ENCODE measurements at regions not wholly inside any gene's neighbourhood (a gene's known extent, or its start where the extent isn't known, plus 50 kb on each side); places are given as distances from the start of the nearest gene placed in this dataset.

DNA sequence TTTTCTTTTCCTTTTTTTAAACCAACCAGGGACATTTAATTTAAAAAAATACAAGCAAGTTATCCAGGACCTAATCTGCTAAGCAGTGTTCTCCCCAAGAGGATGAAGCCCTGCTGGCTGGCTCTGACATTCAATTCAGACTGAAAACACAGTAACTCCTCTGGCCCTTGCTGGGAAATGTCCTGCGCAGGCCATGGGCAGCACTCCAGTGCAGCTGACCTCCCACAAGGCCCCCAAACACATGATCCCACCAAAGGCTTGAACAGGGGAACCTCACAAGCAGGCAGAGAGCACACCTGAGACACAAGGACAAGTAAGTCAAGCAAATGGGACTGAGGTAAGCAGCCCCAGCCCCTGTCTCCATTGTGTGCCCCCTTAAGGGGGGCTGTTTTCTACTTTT, 56.9 kb upstream of the FHIP2A start:
- Histone ChIP-seq H3K27me3 (replicated peaks in 1 of 4; ENCODE audit: control insufficient read depth in 3 of 4, extremely low read depth in 1 of 4, insufficient read depth in 3 of 4, low read length in 3 of 4) (peaks cover 0 to 6% (median 4%) of the 10 kb centered on the region in 4 experiments; a peak in 4 of 7 replicates), H3K23ac (ENCODE audit: insufficient read length) (no peak overlapping the region), H3K4me3 (ENCODE audit: extremely low read depth in 1 of 4, insufficient read depth in 2 of 4, low read depth in 3 of 4, low read length in 4 of 4) (no peak overlapping the region), H2BK12ac (ENCODE audit: low read depth, low read length) (no peak overlapping the region), H3K4me2 (ENCODE audit: insufficient read depth in 1 of 2, low read depth in 2 of 2, low read length in 2 of 2) (no peak overlapping the region), H3K14ac (ENCODE audit: insufficient read length) (no peak overlapping the region), H4K91ac (replicated peaks; ENCODE audit: insufficient read length, low read length) (no peak overlapping the region), H3K56ac (replicated peaks; ENCODE audit: insufficient read length, low read depth, low read length) (no peak overlapping the region), H2AFZ (ENCODE audit: low read length) (0 out of 2 replicates have a peak overlapping the region, but pooled peaks have one; percentile 23), H3K9ac (replicated peaks in 1 of 4; ENCODE audit: extremely low read depth in 1 of 4, low read depth in 3 of 4, low read length in 3 of 4) (no peak overlapping the region), H2BK20ac (ENCODE audit: low read length) (no peak overlapping the region), H3K4me1 (replicated peaks in 1 of 4; ENCODE audit: control insufficient read depth in 3 of 4, insufficient read depth in 4 of 4, low read length in 3 of 4) (peaks cover 0 to 2% (median under 1%) of the 10 kb centered on the region in 4 experiments; a peak in 2 of 7 replicates), H3K79me2 (ENCODE audit: control insufficient read depth in 1 of 2, insufficient read depth in 2 of 2, low read length in 2 of 2) (no peaks in the 10 kb centered on the region), H3K36me3 (ENCODE audit: control insufficient read depth in 2 of 4, insufficient read depth in 4 of 4, low read length in 3 of 4) (no peaks in the 10 kb centered on the region), H3K9me3 (ENCODE audit: insufficient read depth in 2 of 2, low read depth in 1 of 2, low read length in 1 of 2) (no peaks in the 10 kb centered on the region), H2BK5ac (ENCODE audit: low read depth, low read length) (no peak overlapping the region), H3K23me2 (ENCODE audit: low read depth, low read length) (peaks cover 10% of the 10 kb centered on the region; the same call in 1 of the 2 replicates), H4K20me1 (replicated peaks in 1 of 2; ENCODE audit: control insufficient read depth in 1 of 2, insufficient read depth in 2 of 2, low read length in 2 of 2) (no peaks in the 10 kb centered on the region), H2AK5ac (ENCODE audit: low read depth, low read length) (no peak overlapping the region), H3K18ac (ENCODE audit: extremely low read depth, low read length) (no peak overlapping the region), H3K4ac (replicated peaks; ENCODE audit: insufficient read length, low read depth, low read length) (no peak overlapping the region), H4K5ac (ENCODE audit: insufficient read length, low read depth, low read length) (no peak overlapping the region), H2BK15ac (ENCODE audit: low read length) (no peak overlapping the region), H3K27ac (ENCODE audit: low read depth, low read length) (no peak overlapping the region), H3K79me1 (ENCODE audit: low read depth, low read length) (no peaks in the 10 kb centered on the region), H2BK120ac (replicated peaks; ENCODE audit: low read depth, low read length) (no peak overlapping the region), H4K8ac (ENCODE audit: extremely low read depth, insufficient read depth, low read length) (no peak overlapping the region)
- no peak for TF ChIP-seq EP300 (IDR thresholded peaks at IDR 0.05; ENCODE audit: borderline replicate concordance in 1 of 2, low read depth in 2 of 2, low read length in 2 of 2)
- TF ChIP-seq TAF7 (optimal IDR thresholded peaks at IDR 0.05; ENCODE audit: borderline replicate concordance, low read depth, low read length), result no peak
- no peak for TF ChIP-seq TBP (IDR thresholded peaks at IDR 0.05; ENCODE audit: low read depth, low read length)
- TF ChIP-seq RAD21 (IDR thresholded peaks at IDR 0.05 in 1 of 2, conservative IDR thresholded peaks at IDR 0.05 in 1 of 2; ENCODE audit: low read depth in 2 of 2, low read length in 2 of 2), result no peak
- TF ChIP-seq CHD2 (IDR thresholded peaks at IDR 0.05; ENCODE audit: low read length), result no peak
- no peak for TF ChIP-seq TAF1 (IDR thresholded peaks at IDR 0.05; ENCODE audit: low read depth, low read length)
- ChIA-PET CTCF (ENCODE audit: partially characterized antibody) (interaction anchor here (1.2 to 1.6 kb wide), 3 partner anchors 57 to 213 kb away, joined by 3 to 5 read pairs (median 3); partner anchors contain the start of gene FHIP2A), POLR2A (ENCODE audit: partially characterized antibody) (no interaction called here)
- DNase-seq (ENCODE audit: low read depth in 1 of 2, low spot score in 2 of 2) (no peak), FAIRE-seq (no peak)
- WGBS, 2 experiments (ENCODE audit: extremely low coverage in 1 of 2, insufficient coverage in 1 of 2, insufficient read length in 1 of 2, insufficient replicate concordance in 2 of 2, low coverage in 1 of 2, low lambda C conversion rate in 2 of 2, missing lambda C conversion rate in 1 of 2), result 83% methylated on average over 1 of the region's 1 CpG; no CpG with 5 or more reads in 1 of the 2 experiments
